Fibroblast of pulmonary artery (primary cell): ENCODE measurements at regions not wholly inside any gene's neighbourhood (a gene's known extent, or its start where the extent isn't known, plus 50 kb on each side); places are given as distances from the start of the nearest gene placed in this dataset.

ENCODE experiments used
- DNase-seq: peaks from one replicate; pipeline ENCODE4 v3.0.0-alpha.2; 2010; ENCODE audit warnings: low read depth
- H3K4me3 ChIP-seq: replicated peaks from 2 replicates; pipeline ENCODE4 v1.5.1; 2011; ENCODE audit warnings: low read depth, mild to moderate bottlenecking, control low read depth, low read length, moderate library complexity
- CTCF ChIP-seq: IDR thresholded peaks from 2 replicates; pipeline ENCODE4 v1.5.1; 2011; ENCODE audit warnings: mild to moderate bottlenecking, control low read depth, low read length, inconsistent platforms; ENCODE audit errors: missing control alignments

- no peak overlapping the region for H3K4me3 ChIP-seq
- TF ChIP-seq CTCF = no peak
- DNase-seq = no peak
Measured at GRCh38 chr4:53686521-53686920, 95.2 kb upstream of the LNX1 start.

- peak; percentile 21 for DNase-seq
- no peak overlapping the region for H3K4me3 ChIP-seq
- no peak for TF ChIP-seq CTCF
Measured at GRCh38 chr4:53684136-53685130, 93.1 kb upstream of the LNX1 start.

GRCh38 chr4:53682908-53683307 is 91.6 kb upstream of the LNX1 start:
- no peak for TF ChIP-seq CTCF
- no peak for DNase-seq
- H3K4me3 ChIP-seq = no peak overlapping the region

GRCh38 chr4:53682196-53682595 is 90.9 kb upstream of the LNX1 start:
- TF ChIP-seq CTCF = no peak
- peak; percentile 44 for DNase-seq
- H3K4me3 ChIP-seq = no peak overlapping the region

- no peak for TF ChIP-seq CTCF
- no peak for DNase-seq
- no peak overlapping the region for H3K4me3 ChIP-seq
Measured at GRCh38 chr4:53680598-53680997, 89.3 kb upstream of the LNX1 start.

- TF ChIP-seq CTCF = no peak
- no peak overlapping the region for H3K4me3 ChIP-seq
- no peak for DNase-seq
Measured at GRCh38 chr4:53680168-53680567, 88.9 kb upstream of the LNX1 start.
